Eye (tissue), 1 donor: ENCODE measurements at regions not wholly inside any gene's neighbourhood (a gene's known extent, or its start where the extent isn't known, plus 50 kb on each side); places are given as distances from the start of the nearest gene placed in this dataset.
"Not testable (repeated sequence)": the region's sequence is repeated elsewhere in the genome, so short reads cannot be mapped to it uniquely, and the experiment has no call there.

Source experiments
- DNase-seq: peaks from one replicate; pipeline ENCODE4 v3.0.0-alpha.2; 2015

GRCh38 chr3:178201714-178202113, 334.5 kb upstream of the KCNMB2 start:
- DNase-seq, result no peak

GRCh38 chr3:178202194-178202593, 334.0 kb upstream of the KCNMB2 start:
- no peak for DNase-seq

GRCh38 chr3:178203165-178203564, 333.1 kb upstream of the KCNMB2 start:
- no peak for DNase-seq

- no peak for DNase-seq
These were observed 332.6 kb upstream of the KCNMB2 start for GRCh38 chr3:178203650-178204049.

GRCh38 chr3:178205740-178206139, 330.5 kb upstream of the KCNMB2 start:
- DNase-seq, result no peak

- DNase-seq, result peak; percentile 6
These were observed 329.7 kb upstream of the KCNMB2 start for GRCh38 chr3:178206521-178206920.

- not testable (repeated sequence) for DNase-seq
These were observed 329.1 kb upstream of the KCNMB2 start for GRCh38 chr3:178207161-178207560.

DNA sequence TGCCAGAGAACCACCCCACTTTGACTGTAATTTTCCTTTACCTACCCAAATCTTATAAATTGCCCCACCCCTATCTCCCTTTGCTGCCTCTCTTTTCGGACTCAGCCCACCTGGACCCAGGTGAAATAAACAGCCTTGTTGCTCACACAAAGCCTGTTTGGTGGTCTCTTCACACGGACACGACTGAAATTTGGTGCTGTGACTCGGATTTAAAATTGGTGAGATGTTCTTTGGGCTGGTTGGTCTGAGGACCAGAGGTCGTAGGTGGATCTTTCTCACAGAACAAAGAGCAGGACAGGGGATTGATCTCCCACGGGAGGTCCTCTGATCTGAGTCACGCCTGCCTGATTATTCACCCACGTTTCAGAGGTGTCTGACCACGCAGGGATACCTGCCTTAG, 328.6 kb upstream of the KCNMB2 start:
- not testable (repeated sequence) for DNase-seq

GRCh38 chr3:178209116-178209515, 327.1 kb upstream of the KCNMB2 start:
- DNase-seq, result not testable (repeated sequence)

DNA sequence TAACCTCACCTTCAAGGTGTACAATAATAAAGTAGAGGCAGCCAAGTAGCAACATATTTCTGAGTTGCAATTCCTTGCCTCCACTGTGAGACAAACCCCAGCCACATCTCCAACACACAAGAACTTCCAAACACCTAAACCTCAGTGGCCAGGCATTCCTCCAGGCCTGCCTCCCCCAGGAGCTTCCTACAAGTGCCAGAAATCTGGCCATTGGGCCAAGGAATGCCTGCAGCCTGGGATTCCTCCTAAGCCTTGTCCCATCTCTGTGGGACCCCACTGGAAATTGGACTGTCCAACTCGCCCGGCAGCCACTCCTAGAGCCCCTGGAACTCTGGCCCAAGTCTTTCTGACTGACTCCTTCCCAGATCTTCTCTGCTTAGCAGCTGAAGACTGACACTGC, 326.6 kb upstream of the KCNMB2 start:
- DNase-seq, result not testable (repeated sequence)

- not testable (repeated sequence) for DNase-seq
These were observed 325.1 kb upstream of the KCNMB2 start for GRCh38 chr3:178211086-178211485.

- DNase-seq, result no peak
These were observed 318.8 kb upstream of the KCNMB2 start for GRCh38 chr3:178217479-178217878.

DNA sequence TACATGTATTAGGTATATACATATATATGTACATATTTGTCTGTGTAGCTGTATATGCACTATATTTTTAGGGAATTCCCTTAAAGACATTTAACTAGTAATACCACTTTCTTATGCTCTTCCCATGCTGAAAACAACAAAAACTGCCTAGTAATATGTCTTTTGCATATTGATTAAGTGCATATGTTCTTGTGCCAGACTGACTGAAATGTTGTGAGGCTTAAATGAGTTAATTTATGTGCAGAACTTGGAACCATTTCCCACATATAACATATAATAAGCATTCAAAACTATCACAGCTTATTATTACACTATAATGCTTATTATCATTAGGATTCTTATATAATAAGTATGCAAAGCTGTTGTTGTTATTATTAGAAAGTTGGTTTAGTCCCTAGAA, 318.0 kb upstream of the KCNMB2 start:
- DNase-seq, result no peak

DNA sequence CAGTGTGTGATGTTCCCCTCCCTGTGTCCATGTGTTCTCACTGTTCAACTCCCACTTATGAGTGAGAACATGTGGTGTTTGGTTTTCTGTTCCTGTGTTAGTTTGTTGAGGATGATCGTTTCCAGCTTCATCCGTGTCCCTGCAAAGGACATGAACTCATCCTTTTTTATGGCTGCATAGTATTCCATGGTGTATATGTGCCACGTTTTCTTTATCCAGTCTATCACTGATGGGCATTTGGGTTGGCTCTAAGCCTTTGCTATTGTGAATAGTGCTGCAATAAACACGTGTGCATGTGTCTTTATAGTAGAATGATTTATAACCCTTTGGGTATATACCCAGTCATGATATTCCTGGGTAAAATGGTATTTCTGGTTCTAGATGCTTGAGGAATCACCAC, 316.6 kb upstream of the KCNMB2 start:
- DNase-seq, result not testable (repeated sequence)

- DNase-seq, result no peak
These were observed 312.4 kb upstream of the KCNMB2 start for GRCh38 chr3:178223876-178224275.

DNA sequence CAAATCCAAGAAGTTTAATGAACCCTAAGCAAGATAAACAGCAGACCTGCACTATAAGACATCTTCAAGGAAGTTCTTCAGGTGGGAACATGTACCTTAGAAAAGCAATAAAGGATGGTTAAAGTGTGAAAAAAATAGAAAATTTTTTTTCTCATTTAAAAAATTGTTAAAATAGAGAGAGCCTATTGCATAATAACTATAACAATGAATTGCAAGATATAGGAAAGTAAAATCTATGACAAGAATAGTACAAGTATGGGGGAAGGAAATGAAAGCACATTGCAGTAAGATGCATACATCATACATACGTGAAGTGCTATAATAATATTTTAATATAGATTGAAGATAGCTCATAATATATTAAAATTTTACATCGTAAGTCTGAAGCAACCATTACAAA, 310.1 kb upstream of the KCNMB2 start:
- no peak for DNase-seq

- DNase-seq, result no peak
These were observed 304.6 kb upstream of the KCNMB2 start for GRCh38 chr3:178231645-178232044.

DNA sequence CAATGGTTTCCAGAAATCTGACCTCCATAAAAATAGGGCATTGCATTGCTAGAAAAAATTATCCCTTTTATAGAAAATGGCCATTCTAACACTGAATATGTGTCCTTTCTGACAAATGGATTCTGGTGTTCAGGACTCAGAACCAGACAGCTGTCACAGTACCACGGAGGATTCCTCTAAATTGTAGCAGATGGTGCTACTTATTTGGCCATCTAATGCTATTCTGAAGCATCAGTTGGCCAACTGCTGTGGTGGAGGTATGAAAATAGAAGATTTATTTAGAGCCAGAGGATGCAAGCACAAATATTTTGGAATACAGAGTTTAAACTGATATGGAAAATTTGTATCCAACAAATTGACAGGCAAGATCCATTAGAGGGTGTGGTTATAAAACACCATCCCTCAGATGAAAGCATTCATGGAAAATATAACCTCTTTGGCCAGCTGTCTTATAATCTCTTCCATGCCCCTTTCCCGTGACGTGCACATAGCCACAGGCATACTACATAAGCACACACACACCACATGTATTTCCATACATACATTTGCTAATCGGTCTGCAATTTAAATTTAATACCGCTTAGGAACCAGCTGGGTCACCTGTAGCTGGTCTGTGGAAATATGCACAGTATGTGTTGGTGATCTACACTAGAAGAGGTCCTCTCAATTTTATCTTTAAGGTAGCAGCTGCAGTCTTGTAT, 302.7 kb upstream of the KCNMB2 start:
- DNase-seq, result peak; percentile 33

DNA sequence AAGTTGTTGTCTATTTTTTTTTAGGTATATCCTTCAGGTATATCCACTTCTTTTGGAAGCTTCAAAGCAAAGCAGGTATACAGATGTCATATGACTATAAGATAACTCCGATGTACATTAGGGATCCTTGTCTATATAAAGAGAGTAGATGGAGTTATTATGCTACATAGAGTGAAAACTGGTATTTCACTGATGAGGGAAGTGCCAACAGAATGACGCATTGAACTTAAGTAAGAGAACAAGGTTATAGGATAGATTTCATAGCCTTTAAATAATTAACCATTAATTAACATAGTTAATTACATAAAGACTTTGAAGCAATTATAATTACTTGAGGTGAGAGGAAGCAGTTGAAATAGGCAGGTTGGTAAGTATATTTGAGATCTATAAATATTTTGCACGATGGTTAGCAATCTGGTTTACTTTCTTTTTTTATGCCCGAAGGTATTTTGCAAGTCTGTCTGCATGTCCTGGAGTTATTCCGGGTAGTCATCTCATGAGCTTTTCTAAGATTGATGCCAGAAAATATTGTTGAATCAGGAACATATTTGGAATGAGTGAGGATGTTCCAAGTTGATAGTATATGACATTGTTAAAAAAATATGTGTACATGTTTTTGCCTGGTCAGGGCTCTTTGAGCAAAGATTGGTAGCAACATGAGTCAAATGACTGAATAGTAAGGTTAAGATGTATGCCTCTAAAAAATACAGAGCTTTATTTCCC, 299.5 kb upstream of the KCNMB2 start:
- DNase-seq, result no peak

GRCh38 chr3:178238179-178238578, 298.1 kb upstream of the KCNMB2 start:
- DNase-seq, result no peak

GRCh38 chr3:178244733-178245709, 291.2 kb upstream of the KCNMB2 start:
- peak; percentile 90 for DNase-seq

DNA sequence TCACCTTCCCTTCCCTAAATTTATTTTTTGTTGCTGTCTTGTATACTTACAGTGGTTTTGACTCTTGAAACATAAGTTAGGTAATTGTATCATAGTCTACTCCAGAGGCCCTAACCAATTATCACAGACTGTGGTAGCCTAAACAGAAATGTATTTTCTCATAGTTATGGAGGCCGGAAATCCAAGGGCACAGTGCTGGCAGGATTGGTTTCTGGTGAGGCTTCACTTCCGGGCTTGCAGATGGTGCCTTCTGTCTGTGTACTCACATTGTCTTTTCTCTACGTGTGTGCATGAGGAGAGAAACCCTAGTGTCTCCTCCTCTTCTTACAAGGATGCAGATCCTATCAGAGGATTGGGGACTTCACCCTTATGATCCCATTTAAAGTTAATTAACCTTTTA, 290.2 kb upstream of the KCNMB2 start:
- peak; percentile 36 for DNase-seq

- DNase-seq, result no peak
These were observed 280.9 kb upstream of the KCNMB2 start for GRCh38 chr3:178255315-178255714.
